GM19468 (cell line): ENCODE measurements at regions not wholly inside any gene's neighbourhood (a gene's known extent, or its start where the extent isn't known, plus 50 kb on each side); places are given as distances from the start of the nearest gene placed in this dataset.

Experiments used
- ATAC-seq: cut with Tn5 transposase; IDR thresholded peaks from one replicate; pipeline ENCODE4 v1.9.1; 2021; ENCODE audit warnings: mild to moderate bottlenecking, moderate library complexity, moderate number of reproducible peaks; ENCODE audit not compliant: unreplicated experiment; ENCODE audit errors: extremely low read depth

- ATAC-seq: no peak
These were observed 93.4 kb downstream of the ABHD5 start for GRCh38 chr3:43783987-43784639.

GRCh38 chr3:43784640-43785011 is 93.9 kb downstream of the ABHD5 start:
- no peak for ATAC-seq

GRCh38 chr3:43785551-43785950 is 94.8 kb downstream of the ABHD5 start:
- ATAC-seq: no peak

GRCh38 chr3:43786102-43786501 is 95.4 kb downstream of the ABHD5 start:
- ATAC-seq: no peak

- no peak for ATAC-seq
These were observed 96.0 kb downstream of the ABHD5 start for GRCh38 chr3:43786526-43787305.

GRCh38 chr3:43787330-43787729 is 96.6 kb downstream of the ABHD5 start:
- no peak for ATAC-seq

- no peak for ATAC-seq
These were observed 98.3 kb downstream of the ABHD5 start for GRCh38 chr3:43789028-43789427.

- no peak for ATAC-seq
These were observed 99.3 kb downstream of the ABHD5 start for GRCh38 chr3:43790060-43790459.

GRCh38 chr3:43790476-43790875 is 99.7 kb downstream of the ABHD5 start:
- no peak for ATAC-seq

GRCh38 chr3:43791246-43791645 is 100.5 kb downstream of the ABHD5 start:
- no peak for ATAC-seq

- ATAC-seq: no peak
These were observed 102.2 kb downstream of the ABHD5 start for GRCh38 chr3:43792904-43793303.

- ATAC-seq: no peak
These were observed 103.1 kb downstream of the ABHD5 start for GRCh38 chr3:43793648-43794372.

GRCh38 chr3:43794776-43795175 is 104.0 kb downstream of the ABHD5 start:
- no peak for ATAC-seq

- ATAC-seq: no peak
These were observed 104.8 kb downstream of the ABHD5 start for GRCh38 chr3:43795491-43795890.

- ATAC-seq: no peak
These were observed 105.4 kb downstream of the ABHD5 start for GRCh38 chr3:43796041-43796596.

GRCh38 chr3:43797794-43798193 is 107.1 kb downstream of the ABHD5 start:
- ATAC-seq: no peak

- no peak for ATAC-seq
These were observed 120.1 kb downstream of the ABHD5 start for GRCh38 chr3:43810797-43811196.

- no peak for ATAC-seq
These were observed 123.7 kb downstream of the ABHD5 start for GRCh38 chr3:43814461-43814860.

GRCh38 chr3:43816372-43816771 is 125.6 kb downstream of the ABHD5 start:
- no peak for ATAC-seq

GRCh38 chr3:43817064-43817463 is 126.3 kb downstream of the ABHD5 start:
- ATAC-seq: no peak

- ATAC-seq: no peak
These were observed 127.1 kb downstream of the ABHD5 start for GRCh38 chr3:43817825-43818224.
